Activated CD4-positive, CD25-positive, alpha-beta regulatory T cell (primary cell): ENCODE measurements at regions not wholly inside any gene's neighbourhood (a gene's known extent, or its start where the extent isn't known, plus 50 kb on each side); places are given as distances from the start of the nearest gene placed in this dataset.
"Not testable (repeated sequence)": the region's sequence is repeated elsewhere in the genome, so short reads cannot be mapped to it uniquely, and the experiment has no call there.

ENCODE experiments used
- DNase-seq, 4 experiments: peaks; one replicate each; lab custom pipeline; 2025; lab: John Stamatoyannopoulos, UW

GRCh38 chr10:128577958-128578750 lies 451.9 kb upstream of the MKI67 start:
- DNase-seq, result no peak

GRCh38 chr10:128578766-128579165 lies 452.5 kb upstream of the MKI67 start:
- DNase-seq, result no peak

GRCh38 chr10:128579280-128579865 lies 453.1 kb upstream of the MKI67 start:
- DNase-seq, result no peak

GRCh38 chr10:128579901-128580300 lies 453.7 kb upstream of the MKI67 start:
- no peak for DNase-seq

- not testable (repeated sequence) for DNase-seq
Measured at GRCh38 chr10:128583125-128583524, 456.9 kb upstream of the MKI67 start.

- DNase-seq, result not testable (repeated sequence)
Measured at GRCh38 chr10:128586599-128586998, 460.4 kb upstream of the MKI67 start.

GRCh38 chr10:128587689-128588088 lies 461.5 kb upstream of the MKI67 start:
- no peak for DNase-seq

GRCh38 chr10:128588402-128588801 lies 462.2 kb upstream of the MKI67 start:
- DNase-seq, result no peak

- DNase-seq, result no peak
Measured at GRCh38 chr10:128594688-128595087, 468.5 kb upstream of the MKI67 start.

- DNase-seq, result no peak
Measured at GRCh38 chr10:128596906-128597305, 470.7 kb upstream of the MKI67 start.

- no peak for DNase-seq
Measured at GRCh38 chr10:128599030-128599429, 472.8 kb upstream of the MKI67 start.

GRCh38 chr10:128599538-128599937 lies 473.3 kb upstream of the MKI67 start:
- no peak for DNase-seq

GRCh38 chr10:128602183-128602582 lies 476.0 kb upstream of the MKI67 start:
- DNase-seq, result no peak

GRCh38 chr10:128604025-128604424 lies 477.8 kb upstream of the MKI67 start:
- no peak for DNase-seq

GRCh38 chr10:128605180-128605579 lies 479.0 kb upstream of the MKI67 start:
- no peak for DNase-seq

GRCh38 chr10:128606055-128606454 lies 479.8 kb upstream of the MKI67 start:
- no peak for DNase-seq

- DNase-seq, result no peak
Measured at GRCh38 chr10:128608791-128609190, 482.6 kb upstream of the MKI67 start.

GRCh38 chr10:128609460-128609859 lies 483.2 kb upstream of the MKI67 start:
- DNase-seq, result no peak

GRCh38 chr10:128610113-128610512 lies 483.9 kb upstream of the MKI67 start:
- DNase-seq, result no peak

- DNase-seq, result no peak
Measured at GRCh38 chr10:128612195-128612594, 486.0 kb upstream of the MKI67 start.

GRCh38 chr10:128612631-128613030 lies 486.4 kb upstream of the MKI67 start:
- no peak for DNase-seq

GRCh38 chr10:128614016-128614605 lies 487.9 kb upstream of the MKI67 start:
- DNase-seq, result no peak

- DNase-seq, result no peak
Measured at GRCh38 chr10:128614802-128615553, 488.8 kb upstream of the MKI67 start.
